GM13977 (cell line): ENCODE measurements at regions not wholly inside any gene's neighbourhood (a gene's known extent, or its start where the extent isn't known, plus 50 kb on each side); places are given as distances from the start of the nearest gene placed in this dataset.

ENCODE experiments used
- DNase-seq: peaks from one replicate; pipeline ENCODE4 v3.0.0; 2012; ENCODE audit warnings: low spot score
- in situ Hi-C: fragments of 300-500 bp; cut with MboI; formaldehyde crosslinking; loops from one replicate; pipeline ENCODE4 v1.12.0; 2022; ENCODE audit warnings: low sequenced_read_pairs, low pct_unique_long_range_greater_than_20kb, mixed read lengths, inconsistent platforms; ENCODE audit not compliant: unreplicated experiment
- TF ChIP-seq, protein P1 (sequence below): IDR thresholded peaks from 2 replicates; pipeline ENCODE4 v1.5.1; 2012; ENCODE audit warnings: mild to moderate bottlenecking, control low read depth; ENCODE audit not compliant: insufficient read depth; ENCODE audit errors: extremely low read depth, missing control alignments

DNA sequence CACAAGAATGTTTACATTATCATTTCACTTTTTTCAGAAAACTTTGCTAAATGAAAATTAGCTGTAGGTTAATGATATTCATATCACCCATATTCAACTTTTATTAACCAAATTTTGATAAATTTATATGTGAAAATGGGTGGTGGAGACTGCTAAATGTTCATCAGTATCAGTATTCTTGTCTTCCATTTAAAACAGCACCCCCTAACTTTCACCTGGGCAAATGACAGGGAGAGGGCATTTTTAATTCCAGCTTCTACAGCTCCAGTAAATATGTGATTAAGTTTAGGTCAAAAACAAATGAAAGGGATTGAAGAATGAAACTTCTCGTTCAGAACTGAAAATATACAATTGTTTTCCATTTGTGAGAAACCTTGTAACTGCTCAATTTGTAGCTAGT lies 722.2 kb downstream of the KCNT2 start:
- DNase-seq, result no peak
- TF ChIP-seq, protein P1, sequence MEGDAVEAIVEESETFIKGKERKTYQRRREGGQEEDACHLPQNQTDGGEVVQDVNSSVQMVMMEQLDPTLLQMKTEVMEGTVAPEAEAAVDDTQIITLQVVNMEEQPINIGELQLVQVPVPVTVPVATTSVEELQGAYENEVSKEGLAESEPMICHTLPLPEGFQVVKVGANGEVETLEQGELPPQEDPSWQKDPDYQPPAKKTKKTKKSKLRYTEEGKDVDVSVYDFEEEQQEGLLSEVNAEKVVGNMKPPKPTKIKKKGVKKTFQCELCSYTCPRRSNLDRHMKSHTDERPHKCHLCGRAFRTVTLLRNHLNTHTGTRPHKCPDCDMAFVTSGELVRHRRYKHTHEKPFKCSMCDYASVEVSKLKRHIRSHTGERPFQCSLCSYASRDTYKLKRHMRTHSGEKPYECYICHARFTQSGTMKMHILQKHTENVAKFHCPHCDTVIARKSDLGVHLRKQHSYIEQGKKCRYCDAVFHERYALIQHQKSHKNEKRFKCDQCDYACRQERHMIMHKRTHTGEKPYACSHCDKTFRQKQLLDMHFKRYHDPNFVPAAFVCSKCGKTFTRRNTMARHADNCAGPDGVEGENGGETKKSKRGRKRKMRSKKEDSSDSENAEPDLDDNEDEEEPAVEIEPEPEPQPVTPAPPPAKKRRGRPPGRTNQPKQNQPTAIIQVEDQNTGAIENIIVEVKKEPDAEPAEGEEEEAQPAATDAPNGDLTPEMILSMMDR, result peak; percentile 37
- in situ Hi-C loops, result no loop called here

DNA sequence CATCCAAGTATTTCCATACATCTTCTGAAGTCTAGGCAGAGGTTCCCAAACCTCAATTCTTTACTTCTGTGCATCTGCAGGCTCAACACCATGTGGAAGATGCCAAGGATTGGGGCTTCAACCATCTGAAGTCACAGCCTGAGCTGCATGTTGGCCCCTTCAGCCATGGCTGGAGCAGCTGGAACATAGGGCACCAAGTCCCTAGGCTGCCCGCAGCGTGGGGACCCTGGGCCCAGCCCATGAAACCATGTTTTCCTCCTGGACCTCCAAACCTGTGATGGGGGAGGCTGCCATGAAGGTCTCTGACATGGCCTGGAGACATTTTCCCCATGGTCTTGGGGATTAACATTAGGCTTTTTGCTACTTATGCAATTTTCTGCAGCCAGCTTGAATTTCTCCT lies 729.8 kb downstream of the KCNT2 start:
- DNase-seq, result no peak
- in situ Hi-C loops, result no loop called here
- TF ChIP-seq, protein P1, result no peak

DNA sequence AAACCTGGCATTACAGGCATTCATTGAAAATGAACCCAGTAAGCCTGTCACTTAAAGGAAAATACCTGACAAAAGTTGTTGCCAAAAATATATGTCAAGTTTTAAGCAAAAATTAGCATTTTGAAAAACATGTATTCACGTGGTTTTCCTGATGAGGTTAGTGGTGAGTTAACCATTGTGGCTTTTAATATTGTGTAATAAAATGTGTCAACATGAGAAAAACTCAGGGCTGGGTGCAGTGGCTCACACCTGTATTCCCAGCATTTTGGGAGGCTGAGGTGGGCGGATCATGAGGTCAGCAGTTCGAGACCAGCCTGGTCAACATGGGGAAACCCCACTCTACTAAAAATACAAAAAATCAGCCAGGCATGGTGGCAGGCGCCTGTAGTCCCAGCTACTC lies 731.4 kb downstream of the KCNT2 start:
- in situ Hi-C loops, result no loop called here
- no peak for DNase-seq
- TF ChIP-seq, protein P1, result no peak

DNA sequence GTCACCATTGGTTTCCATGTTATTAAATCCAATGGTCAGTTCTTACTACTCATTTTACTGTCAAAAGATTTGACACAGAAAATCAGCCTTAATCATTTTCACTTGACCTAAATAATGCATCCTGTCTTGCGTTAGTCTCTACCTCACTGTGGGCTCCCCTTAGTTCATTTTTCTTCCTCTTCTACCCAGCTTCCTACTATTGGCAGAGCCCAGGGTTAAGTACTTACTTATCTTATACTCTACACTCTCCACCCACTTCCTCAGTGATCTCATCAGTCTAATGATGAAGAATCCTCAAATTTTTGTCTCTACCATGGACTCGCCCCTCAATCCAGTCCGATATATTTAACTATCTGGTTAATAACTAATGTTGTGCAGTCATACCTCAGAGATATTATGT lies 735.9 kb downstream of the KCNT2 start:
- in situ Hi-C loops, result no loop called here
- no peak for DNase-seq
- TF ChIP-seq, protein P1, result no peak

DNA sequence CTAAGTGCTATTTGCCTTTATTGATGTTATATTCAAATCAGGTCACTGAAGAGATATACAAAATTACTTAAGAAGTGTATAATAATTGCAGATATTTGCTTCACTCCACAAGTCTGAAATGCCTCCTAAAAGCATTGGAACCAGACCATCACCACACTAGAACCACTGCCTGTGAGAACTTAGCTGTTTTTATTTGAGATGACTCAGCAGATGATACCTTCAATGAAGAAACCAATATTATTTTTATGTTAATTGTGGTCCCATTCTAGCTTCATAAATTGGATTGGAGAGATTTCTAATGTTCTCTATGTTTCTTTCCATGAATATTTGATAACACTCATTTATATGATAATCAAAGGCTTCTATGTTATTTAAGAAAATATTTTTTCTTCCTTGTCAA lies 740.6 kb downstream of the KCNT2 start:
- DNase-seq, result no peak
- in situ Hi-C loops, result no loop called here
- TF ChIP-seq, protein P1, result no peak

DNA sequence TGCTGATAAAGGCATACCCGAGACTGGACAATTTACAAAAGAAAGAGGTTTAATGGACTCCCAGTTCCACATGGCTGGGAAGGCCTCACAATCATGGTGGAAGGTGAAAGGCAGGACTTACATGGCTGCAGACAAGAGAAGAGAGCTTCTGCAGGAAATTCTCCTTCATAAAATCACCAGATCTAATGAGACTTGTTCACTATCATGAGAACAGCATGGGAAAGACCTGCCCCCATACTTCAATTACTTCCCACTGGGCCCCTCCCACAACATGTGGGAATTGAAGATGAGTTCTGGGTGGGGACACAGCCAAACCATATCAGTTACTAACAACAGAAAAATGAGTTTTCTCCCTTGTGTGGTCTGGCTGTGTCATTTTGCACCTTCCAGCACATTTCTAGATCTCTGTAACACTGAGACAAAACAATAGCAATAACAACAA lies 741.4 kb downstream of the KCNT2 start:
- TF ChIP-seq, protein P1, result no peak
- in situ Hi-C loops, result no loop called here

More for the DNA sequence above, 741.4 kb downstream of the KCNT2 start:
- DNase-seq, result no peak
